Breast epithelium (tissue), 3 donors: ENCODE measurements at regions not wholly inside any gene's neighbourhood (a gene's known extent, or its start where the extent isn't known, plus 50 kb on each side); places are given as distances from the start of the nearest gene placed in this dataset.

Experiments used
- CTCF ChIP-seq, 3 donors: fragments of 450-650 bp; IDR thresholded peaks; one replicate each; pipeline ENCODE4 v1.5.1; 2016 to 2017; ENCODE audit warnings: antibody characterized with exemption in 3 of 3, mild to moderate bottlenecking in 3 of 3, moderate library complexity in 3 of 3
- POLR2A ChIP-seq: fragments of 450-650 bp; IDR thresholded peaks from one replicate; pipeline ENCODE4 v1.6.1; 2016; ENCODE audit warnings: antibody characterized with exemption, mild to moderate bottlenecking, moderate library complexity
- POLR2AphosphoS5 ChIP-seq, 3 donors: sonication (generic); formaldehyde crosslinking; IDR thresholded peaks; one replicate each; pipeline ENCODE4 v1.6.1; 2017; ENCODE audit warnings: antibody characterized with exemption in 3 of 3

GRCh38 chr1:220943319-220943996, 64.2 kb downstream of the HLX start:
- TF ChIP-seq POLR2AphosphoS5 (IDR thresholded peaks at IDR 0.05), result no peak
- no peak for TF ChIP-seq POLR2A
- TF ChIP-seq CTCF (IDR thresholded peaks at IDR 0.05), result no peak
